Testis (tissue), 2 donors: ENCODE measurements at regions not wholly inside any gene's neighbourhood (a gene's known extent, or its start where the extent isn't known, plus 50 kb on each side); places are given as distances from the start of the nearest gene placed in this dataset.

Experiments
- CTCF ChIP-seq, 3 experiments: fragments of 450-650 bp in 2 of 3; fragments of 200-600 bp in 1 of 3; sonication (generic) in 1 of 3; IDR thresholded peaks; one replicate each; pipeline ENCODE4 v1.5.1; 2016 to 2019; ENCODE audit warnings: antibody characterized with exemption in 3 of 3, mild to moderate bottlenecking in 2 of 3, moderate library complexity in 1 of 3
- POLR2A ChIP-seq: fragments of 450-650 bp; IDR thresholded peaks from one replicate; pipeline ENCODE4 v1.6.1; 2017; ENCODE audit warnings: antibody characterized with exemption, mild to moderate bottlenecking, moderate library complexity

GRCh38 chr17:77407321-77408277 lies 266.8 kb downstream of the SEC14L1 start:
- TF ChIP-seq CTCF (IDR thresholded peaks at IDR 0.05) (no peak), POLR2A (no peak)
